Fibroblast of villous mesenchyme (primary cell): ENCODE measurements at regions not wholly inside any gene's neighbourhood (a gene's known extent, or its start where the extent isn't known, plus 50 kb on each side); places are given as distances from the start of the nearest gene placed in this dataset.
"Not testable (repeated sequence)": the region's sequence is repeated elsewhere in the genome, so short reads cannot be mapped to it uniquely, and the experiment has no call there.

Experiments
- DNase-seq: peaks from one replicate; pipeline ENCODE4 v3.0.0-alpha.2; 2010; ENCODE audit warnings: low read depth
- H3K4me3 ChIP-seq: 2 replicates; pipeline ENCODE4 v1.5.1; 2011; ENCODE audit warnings: low read depth, mild to moderate bottlenecking, low read length
- CTCF ChIP-seq: IDR thresholded peaks from 2 replicates; pipeline ENCODE4 v1.5.1; 2012; ENCODE audit warnings: low read depth, mild to moderate bottlenecking, low read length; ENCODE audit not compliant: insufficient read depth

GRCh38 chr11:123330471-123330870 is 99.6 kb upstream of the GRAMD1B start:
- no peak for TF ChIP-seq CTCF
- no peak overlapping the region for H3K4me3 ChIP-seq
- no peak for DNase-seq

GRCh38 chr11:123330071-123330470 is 100.0 kb upstream of the GRAMD1B start:
- TF ChIP-seq CTCF: no peak
- no peak overlapping the region for H3K4me3 ChIP-seq

GRCh38 chr11:123328281-123328867 is 101.7 kb upstream of the GRAMD1B start:
- TF ChIP-seq CTCF: no peak
- no peak for DNase-seq
- no peak overlapping the region for H3K4me3 ChIP-seq

More at GRCh38 chr11:123330071-123330470, 100.0 kb upstream of the GRAMD1B start:
- DNase-seq: no peak

DNA sequence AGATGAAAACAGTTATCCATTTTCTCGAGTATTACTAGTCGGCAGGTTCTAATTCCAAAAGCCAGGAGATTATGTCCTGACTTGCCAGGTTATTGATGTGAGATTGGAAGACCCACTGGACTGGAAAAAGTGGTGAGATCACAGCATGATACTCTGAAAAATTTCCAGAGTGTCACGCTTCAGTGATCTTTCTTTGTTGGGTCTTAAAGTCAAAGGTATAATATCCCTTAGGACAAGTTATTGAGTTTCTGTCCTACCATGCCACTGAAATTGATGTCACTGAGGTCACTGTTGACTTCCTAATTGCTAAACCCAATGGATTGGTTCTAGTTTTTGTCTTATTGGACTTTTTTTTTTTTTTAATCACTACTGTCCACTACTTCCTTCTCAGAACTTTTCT is 104.5 kb upstream of the GRAMD1B start:
- TF ChIP-seq CTCF: no peak
- H3K4me3 ChIP-seq: no peak overlapping the region
- no peak for DNase-seq

- no peak overlapping the region for H3K4me3 ChIP-seq
- TF ChIP-seq CTCF: no peak
- no peak for DNase-seq
These were observed 106.5 kb upstream of the GRAMD1B start for GRCh38 chr11:123323568-123323967.

DNA sequence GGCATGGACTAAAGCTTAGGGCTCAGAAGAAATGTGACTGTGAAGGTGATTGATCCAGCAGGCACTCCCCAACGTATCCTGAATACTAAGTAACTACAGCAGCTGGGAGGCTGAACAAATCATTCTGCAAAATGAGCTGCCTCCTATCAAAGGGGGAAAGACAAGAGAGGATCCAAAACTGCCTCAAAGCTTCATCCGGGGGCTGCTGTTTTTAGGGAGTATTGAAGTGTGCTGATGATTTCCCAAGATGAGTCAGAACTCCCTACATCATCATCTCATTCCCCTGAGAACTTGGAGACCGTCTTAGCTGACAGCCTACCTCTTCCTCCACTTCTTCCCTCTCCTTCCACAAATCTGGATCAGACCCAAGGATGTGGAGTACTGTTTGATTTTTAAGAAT is 108.4 kb upstream of the GRAMD1B start:
- TF ChIP-seq CTCF: no peak
- H3K4me3 ChIP-seq: no peak overlapping the region
- no peak for DNase-seq

GRCh38 chr11:123318623-123319022 is 111.4 kb upstream of the GRAMD1B start:
- DNase-seq: no peak
- no peak overlapping the region for H3K4me3 ChIP-seq
- no peak for TF ChIP-seq CTCF

DNA sequence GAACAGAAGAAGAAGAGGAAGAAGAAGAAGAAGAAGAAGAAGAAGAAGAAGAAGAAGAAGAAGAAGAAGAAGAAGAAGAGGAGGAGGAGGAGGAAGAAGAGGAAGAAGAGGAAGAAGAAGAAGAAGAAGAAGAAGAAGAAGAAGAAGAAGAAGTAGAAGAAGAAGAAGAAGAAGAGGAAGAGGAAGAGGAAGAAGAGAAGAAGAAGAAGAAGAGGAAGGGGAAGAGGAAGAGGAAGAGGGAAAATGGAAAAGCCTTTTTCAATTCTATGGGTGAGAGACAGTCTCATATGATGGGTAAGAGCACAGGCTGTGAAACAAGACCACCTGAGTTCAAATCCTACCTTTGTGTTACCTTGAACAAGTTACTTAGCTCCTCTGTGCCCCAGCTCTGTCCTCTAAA is 111.9 kb upstream of the GRAMD1B start:
- DNase-seq, H3K4me3 ChIP-seq: not testable (repeated sequence)
